Amygdala (tissue), 56 donors: ENCODE measurements at regions not wholly inside any gene's neighbourhood (a gene's known extent, or its start where the extent isn't known, plus 50 kb on each side); places are given as distances from the start of the nearest gene placed in this dataset.

Experiments
- DNase-seq, 56 donors: peaks; one replicate each; lab custom pipeline; 2025; lab: John Stamatoyannopoulos, UW

GRCh38 chr6:150651808-150652470 is 52.3 kb downstream of the PLEKHG1 start:
- DNase-seq, result no peak

GRCh38 chr6:150652848-150653613 is 53.3 kb downstream of the PLEKHG1 start:
- DNase-seq, result no peak

- no peak for DNase-seq
These were observed 54.9 kb downstream of the PLEKHG1 start for GRCh38 chr6:150654608-150655007.

GRCh38 chr6:150656156-150656555 is 56.5 kb downstream of the PLEKHG1 start:
- DNase-seq, result no peak

GRCh38 chr6:150658421-150658820 is 58.7 kb downstream of the PLEKHG1 start:
- no peak for DNase-seq

- DNase-seq, result no peak
These were observed 59.5 kb downstream of the PLEKHG1 start for GRCh38 chr6:150659046-150659763.

GRCh38 chr6:150661216-150662007 is 61.7 kb downstream of the PLEKHG1 start:
- no peak for DNase-seq

- DNase-seq, result no peak
These were observed 63.1 kb downstream of the PLEKHG1 start for GRCh38 chr6:150662814-150663213.

- no peak for DNase-seq
These were observed 64.4 kb downstream of the PLEKHG1 start for GRCh38 chr6:150664091-150664490.

- DNase-seq, result no peak
These were observed 66.4 kb downstream of the PLEKHG1 start for GRCh38 chr6:150666071-150666470.

GRCh38 chr6:150667359-150667758 is 67.7 kb downstream of the PLEKHG1 start:
- DNase-seq, result no peak

- peak in 37 of 56 donors; percentile 5 to 60 (median 28) for DNase-seq
These were observed 68.5 kb downstream of the PLEKHG1 start for GRCh38 chr6:150667977-150668716.

GRCh38 chr6:150668900-150669302 is 69.2 kb downstream of the PLEKHG1 start:
- no peak for DNase-seq

GRCh38 chr6:150670311-150670710 is 70.6 kb downstream of the PLEKHG1 start:
- DNase-seq, result no peak

- DNase-seq, result no peak
These were observed 73.1 kb downstream of the PLEKHG1 start for GRCh38 chr6:150672800-150673199.

- no peak for DNase-seq
These were observed 74.1 kb downstream of the PLEKHG1 start for GRCh38 chr6:150673720-150674346.

- no peak for DNase-seq
These were observed 76.7 kb downstream of the PLEKHG1 start for GRCh38 chr6:150676344-150676743.

GRCh38 chr6:150676772-150677171 is 77.1 kb downstream of the PLEKHG1 start:
- DNase-seq, result no peak

- DNase-seq, result no peak
These were observed 80.8 kb downstream of the PLEKHG1 start for GRCh38 chr6:150680510-150680909.
